Loucy (cell line): ENCODE measurements at regions not wholly inside any gene's neighbourhood (a gene's known extent, or its start where the extent isn't known, plus 50 kb on each side); places are given as distances from the start of the nearest gene placed in this dataset.

Source experiments
- H2AFZ ChIP-seq: fragments of 200-600 bp; sonication (generic); 2 replicates; pipeline ENCODE4 v1.6.0; 2016; ENCODE audit warnings: antibody characterized with exemption, mild to moderate bottlenecking, low read length, moderate library complexity
- H3F3A ChIP-seq: fragments of 200-600 bp; 2 replicates; pipeline ENCODE4 v1.6.0; 2016; ENCODE audit warnings: antibody characterized with exemption, low read depth, mild to moderate bottlenecking
- H3K27me3 ChIP-seq: fragments of 200-600 bp; sonication (generic); 2 replicates; pipeline ENCODE4 v1.6.1; 2014; ENCODE audit warnings: low read length, mild to moderate bottlenecking; ENCODE audit not compliant: insufficient read depth, poor library complexity, severe bottlenecking
- H3K36me3 ChIP-seq: fragments of 200-600 bp; sonication (generic); 2 replicates; pipeline ENCODE4 v1.6.1; 2016; ENCODE audit warnings: low read length; ENCODE audit not compliant: insufficient read depth
- H3K4me1 ChIP-seq: fragments of 200-600 bp; sonication (generic); 2 replicates; pipeline ENCODE4 v1.5.1; 2014; ENCODE audit warnings: low read length, mild to moderate bottlenecking; ENCODE audit not compliant: insufficient read depth, poor library complexity, severe bottlenecking
- H3K4me2 ChIP-seq: fragments of 200-600 bp; sonication (generic); 2 replicates; pipeline ENCODE4 v1.6.0; 2014; ENCODE audit warnings: antibody characterized with exemption, low read length, low read depth, mild to moderate bottlenecking; ENCODE audit not compliant: poor library complexity, severe bottlenecking
- H3K4me3 ChIP-seq: fragments of 200-600 bp; sonication (generic); 2 replicates; pipeline ENCODE4 v1.5.1; 2014; ENCODE audit warnings: low read length, mild to moderate bottlenecking, mixed read lengths; ENCODE audit not compliant: poor library complexity, severe bottlenecking
- H3K79me2 ChIP-seq: fragments of 200-600 bp; sonication (generic); 2 replicates; pipeline ENCODE4 v1.6.1; 2014; ENCODE audit warnings: low read length; ENCODE audit not compliant: insufficient read depth
- H3K9ac ChIP-seq: fragments of 200-600 bp; sonication (generic); 2 replicates; pipeline ENCODE4 v1.6.0; 2014; ENCODE audit warnings: mild to moderate bottlenecking, low read depth, low read length, moderate library complexity; ENCODE audit not compliant: poor library complexity, severe bottlenecking
- H3K9me2 ChIP-seq: fragments of 200-600 bp; sonication (generic); replicated peaks from 2 replicates; pipeline ENCODE4 v1.6.1; 2016; ENCODE audit warnings: low read depth, low read length, mixed read lengths
- H3K9me3 ChIP-seq: fragments of 200-600 bp; sonication (generic); 2 replicates; pipeline ENCODE4 v1.6.1; 2014; ENCODE audit warnings: mild to moderate bottlenecking, antibody characterized with exemption, low read length, low read depth; ENCODE audit not compliant: insufficient read depth
- H4K20me1 ChIP-seq: fragments of 200-600 bp; sonication (generic); 2 replicates; pipeline ENCODE4 v1.6.0; 2014; ENCODE audit warnings: antibody characterized with exemption, low read length, mild to moderate bottlenecking; ENCODE audit not compliant: insufficient read depth, poor library complexity, severe bottlenecking
- CTCF ChIP-seq: fragments of 200-600 bp; sonication (generic); conservative IDR thresholded peaks from 2 replicates; pipeline ENCODE4 v1.5.1; 2014; ENCODE audit warnings: mild to moderate bottlenecking, antibody characterized with exemption, low read length
- EZH2phosphoT487 ChIP-seq: fragments of 200-600 bp; IDR thresholded peaks from 2 replicates; pipeline ENCODE4 v1.6.1; 2018; ENCODE audit warnings: antibody characterized with exemption, mild to moderate bottlenecking, moderate library complexity, borderline replicate concordance

GRCh38 chr19:30115947-30116346, 173.9 kb downstream of the URI1 start:
- H3K9me2 ChIP-seq = no peaks in the 10 kb centered on the region
- no peaks in the 10 kb centered on the region for H3F3A ChIP-seq
- no peak overlapping the region for H3K9ac ChIP-seq
- TF ChIP-seq CTCF = no peak
- TF ChIP-seq EZH2phosphoT487 = no peak
- H3K36me3 ChIP-seq = no peaks in the 10 kb centered on the region
- no peaks in the 10 kb centered on the region for H3K9me3 ChIP-seq
- H3K4me3 ChIP-seq = no peak overlapping the region
- no peak overlapping the region for H3K4me2 ChIP-seq
- no peaks in the 10 kb centered on the region for H3K27me3 ChIP-seq
- no peak overlapping the region for H2AFZ ChIP-seq
- H3K4me1 ChIP-seq = no peaks in the 10 kb centered on the region
- H4K20me1 ChIP-seq = no peaks in the 10 kb centered on the region
- no peaks in the 10 kb centered on the region for H3K79me2 ChIP-seq

DNA sequence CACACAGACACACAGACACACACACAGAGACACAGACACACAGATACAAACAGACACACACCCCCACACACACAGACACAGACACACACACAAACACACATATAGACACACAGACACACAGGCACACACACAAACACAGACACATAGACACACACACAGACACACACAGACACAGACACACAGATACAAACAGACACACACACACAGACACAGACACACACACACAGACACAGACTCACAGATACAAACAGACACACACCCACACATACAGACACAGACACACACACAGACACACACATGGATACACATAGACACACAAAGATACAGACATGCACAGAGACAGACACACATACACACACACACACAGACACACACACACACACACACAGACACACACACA, 174.5 kb downstream of the URI1 start:
- Histone ChIP-seq H3K9me3 (no peaks in the 10 kb centered on the region), H3K79me2 (no peaks in the 10 kb centered on the region), H3K9ac (no peak overlapping the region), H3K4me1 (no peaks in the 10 kb centered on the region), H4K20me1 (no peaks in the 10 kb centered on the region), H3K4me2 (no peak overlapping the region), H3K4me3 (no peak overlapping the region), H3K36me3 (no peaks in the 10 kb centered on the region), H3F3A (no peaks in the 10 kb centered on the region), H3K27me3 (no peaks in the 10 kb centered on the region), H2AFZ (no peak overlapping the region), H3K9me2 (no peaks in the 10 kb centered on the region)
- TF ChIP-seq CTCF = no peak
- TF ChIP-seq EZH2phosphoT487 = no peak

DNA sequence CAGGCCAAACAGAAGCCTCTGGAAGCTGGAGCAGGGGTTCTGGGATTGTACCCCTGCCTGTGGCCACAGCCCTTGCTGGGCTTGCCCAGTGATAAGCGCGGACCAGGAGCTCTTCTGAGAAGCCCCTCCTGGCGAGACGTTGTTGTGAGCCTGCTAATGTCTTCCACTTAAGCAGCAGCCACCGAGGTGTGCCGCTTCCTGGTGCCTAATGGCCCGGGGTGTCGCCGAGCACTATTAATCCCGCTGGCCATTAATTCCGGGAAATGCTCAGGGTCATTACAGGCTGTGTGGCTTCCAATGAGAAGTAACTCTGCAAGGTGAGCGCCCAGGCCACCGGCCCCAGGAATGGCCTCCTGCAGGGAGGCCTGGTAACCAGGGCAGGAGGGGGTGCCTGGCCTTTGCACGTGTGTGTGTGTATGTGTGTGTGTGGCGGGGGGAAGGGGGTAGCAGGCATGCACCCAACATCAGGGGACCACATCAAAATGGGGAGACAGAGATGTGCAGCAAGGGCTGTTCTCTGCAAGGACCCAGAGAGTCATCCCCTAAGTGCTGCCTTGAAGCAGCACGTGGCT, 175.0 kb downstream of the URI1 start:
- H3K27me3 ChIP-seq = no peaks in the 10 kb centered on the region
- TF ChIP-seq CTCF (no peak), EZH2phosphoT487 (no peak)
- H3K4me1 ChIP-seq = no peaks in the 10 kb centered on the region
- H3K9ac ChIP-seq = no peak overlapping the region
- H3K4me2 ChIP-seq = no peak overlapping the region
- no peak overlapping the region for H2AFZ ChIP-seq
- no peaks in the 10 kb centered on the region for H3F3A ChIP-seq
- no peak overlapping the region for H3K4me3 ChIP-seq
- H3K36me3 ChIP-seq = no peaks in the 10 kb centered on the region
- no peaks in the 10 kb centered on the region for H4K20me1 ChIP-seq
- H3K9me2 ChIP-seq = no peaks in the 10 kb centered on the region
- no peaks in the 10 kb centered on the region for H3K9me3 ChIP-seq
- no peaks in the 10 kb centered on the region for H3K79me2 ChIP-seq
